ENCODE measurements at regions not wholly inside any gene's neighbourhood (a gene's known extent, or its start where the extent isn't known, plus 50 kb on each side); places are given as distances from the start of the nearest gene placed in this dataset.
A peak's percentile ranks its signal among the peaks of the same experiment; 100 is the strongest.

DNA sequence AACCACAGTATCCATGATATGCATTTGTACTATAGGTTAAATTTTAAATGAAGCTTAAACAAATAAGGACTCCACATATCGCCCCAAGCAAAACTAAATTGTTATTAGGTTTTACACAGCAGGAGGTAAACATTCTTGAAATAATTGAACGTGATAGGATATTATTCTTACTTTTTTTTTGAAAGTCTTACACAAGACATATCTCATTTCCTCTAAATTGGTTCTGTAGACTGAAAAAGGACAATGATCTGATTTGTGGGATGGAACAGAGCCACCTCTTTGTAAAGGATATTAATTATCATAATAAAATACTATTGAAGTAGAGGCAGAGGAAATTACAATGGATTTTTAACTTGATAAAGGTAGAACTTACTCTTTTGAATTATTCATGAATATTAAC lies 155.1 kb upstream of the SEMA3D start:
- TF ChIP-seq CREB1 (IDR thresholded peaks at IDR 0.05; ENCODE audit: low read depth): no peak
- TF ChIP-seq, protein P1, sequence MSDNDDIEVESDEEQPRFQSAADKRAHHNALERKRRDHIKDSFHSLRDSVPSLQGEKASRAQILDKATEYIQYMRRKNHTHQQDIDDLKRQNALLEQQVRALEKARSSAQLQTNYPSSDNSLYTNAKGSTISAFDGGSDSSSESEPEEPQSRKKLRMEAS (IDR thresholded peaks at IDR 0.05): no peak
- no peak for TF ChIP-seq YY1 (IDR thresholded peaks at IDR 0.05; ENCODE audit: low read depth)
- TF ChIP-seq TAF1 (IDR thresholded peaks at IDR 0.05; ENCODE audit: low read depth): no peak
- no peak for TF ChIP-seq RAD21 (IDR thresholded peaks at IDR 0.05; ENCODE audit: low read depth)
- no peak for TF ChIP-seq ZBTB7A (IDR thresholded peaks at IDR 0.05; ENCODE audit: low read depth)
- no peak for TF ChIP-seq EGR1 (IDR thresholded peaks at IDR 0.05)
- TF ChIP-seq, protein P2, sequence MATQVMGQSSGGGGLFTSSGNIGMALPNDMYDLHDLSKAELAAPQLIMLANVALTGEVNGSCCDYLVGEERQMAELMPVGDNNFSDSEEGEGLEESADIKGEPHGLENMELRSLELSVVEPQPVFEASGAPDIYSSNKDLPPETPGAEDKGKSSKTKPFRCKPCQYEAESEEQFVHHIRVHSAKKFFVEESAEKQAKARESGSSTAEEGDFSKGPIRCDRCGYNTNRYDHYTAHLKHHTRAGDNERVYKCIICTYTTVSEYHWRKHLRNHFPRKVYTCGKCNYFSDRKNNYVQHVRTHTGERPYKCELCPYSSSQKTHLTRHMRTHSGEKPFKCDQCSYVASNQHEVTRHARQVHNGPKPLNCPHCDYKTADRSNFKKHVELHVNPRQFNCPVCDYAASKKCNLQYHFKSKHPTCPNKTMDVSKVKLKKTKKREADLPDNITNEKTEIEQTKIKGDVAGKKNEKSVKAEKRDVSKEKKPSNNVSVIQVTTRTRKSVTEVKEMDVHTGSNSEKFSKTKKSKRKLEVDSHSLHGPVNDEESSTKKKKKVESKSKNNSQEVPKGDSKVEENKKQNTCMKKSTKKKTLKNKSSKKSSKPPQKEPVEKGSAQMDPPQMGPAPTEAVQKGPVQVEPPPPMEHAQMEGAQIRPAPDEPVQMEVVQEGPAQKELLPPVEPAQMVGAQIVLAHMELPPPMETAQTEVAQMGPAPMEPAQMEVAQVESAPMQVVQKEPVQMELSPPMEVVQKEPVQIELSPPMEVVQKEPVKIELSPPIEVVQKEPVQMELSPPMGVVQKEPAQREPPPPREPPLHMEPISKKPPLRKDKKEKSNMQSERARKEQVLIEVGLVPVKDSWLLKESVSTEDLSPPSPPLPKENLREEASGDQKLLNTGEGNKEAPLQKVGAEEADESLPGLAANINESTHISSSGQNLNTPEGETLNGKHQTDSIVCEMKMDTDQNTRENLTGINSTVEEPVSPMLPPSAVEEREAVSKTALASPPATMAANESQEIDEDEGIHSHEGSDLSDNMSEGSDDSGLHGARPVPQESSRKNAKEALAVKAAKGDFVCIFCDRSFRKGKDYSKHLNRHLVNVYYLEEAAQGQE (IDR thresholded peaks at IDR 0.05; ENCODE audit: low read depth): no peak
- no peak for TF ChIP-seq EP300 (IDR thresholded peaks at IDR 0.05; ENCODE audit: borderline replicate concordance)
- no peak for TF ChIP-seq TCF12 (IDR thresholded peaks at IDR 0.05; ENCODE audit: low read depth)
- TF ChIP-seq CEBPB (IDR thresholded peaks at IDR 0.05): peak; percentile 51
- no peak for TF ChIP-seq NFIC (IDR thresholded peaks at IDR 0.05)
- peak; percentile 55; the same call in 1 of the 2 replicates for TF ChIP-seq TEAD4 (IDR thresholded peaks at IDR 0.05)

Data from Ishikawa (cell line).